Neural progenitor cell (in vitro differentiated cells): ENCODE measurements at regions not wholly inside any gene's neighbourhood (a gene's known extent, or its start where the extent isn't known, plus 50 kb on each side); places are given as distances from the start of the nearest gene placed in this dataset.

Source experiments
- EZH2 ChIP-seq: fragments of 200-600 bp; sonication (generic); IDR thresholded peaks from 2 replicates; pipeline ENCODE4 v1.6.1; 2017; ENCODE audit warnings: antibody characterized with exemption, mild to moderate bottlenecking, moderate library complexity
- EZH2phosphoT487 ChIP-seq: fragments of 200-600 bp; sonication (generic); IDR thresholded peaks from 2 replicates; pipeline ENCODE4 v1.6.1; 2017; ENCODE audit warnings: antibody characterized with exemption

DNA sequence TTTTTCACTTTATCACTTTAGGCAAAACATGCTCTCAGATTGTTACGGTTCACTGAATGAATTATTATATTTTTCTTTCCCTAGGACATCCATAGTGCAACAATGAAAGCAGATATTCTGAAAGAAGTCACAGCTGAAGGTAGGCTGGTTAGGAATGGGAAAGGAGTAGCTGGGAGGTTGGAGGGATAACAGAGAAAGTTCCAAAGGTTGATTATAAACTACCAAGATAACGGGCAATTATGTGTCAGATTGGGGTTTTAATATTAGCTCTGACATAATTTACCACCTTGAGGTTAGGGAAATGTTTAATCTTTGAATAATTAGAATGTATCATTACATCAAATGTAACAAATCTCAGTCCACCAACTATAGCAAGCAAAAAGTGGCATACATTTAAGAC lies 96.5 kb downstream of the HTR1B start:
- TF ChIP-seq EZH2phosphoT487 (no peak), EZH2 (no peak)
